Astrocyte of the hippocampus (primary cell): ENCODE measurements at regions not wholly inside any gene's neighbourhood (a gene's known extent, or its start where the extent isn't known, plus 50 kb on each side); places are given as distances from the start of the nearest gene placed in this dataset.

ENCODE experiments used
- DNase-seq: peaks from one replicate; pipeline ENCODE4 v3.0.0; 2011; ENCODE audit warnings: low read depth, low spot score

- DNase-seq = peak; percentile 83
Observed at GRCh38 chr9:32886021-32886420, 102.7 kb downstream of the TMEM215 start.

- DNase-seq = peak; percentile 6
Observed at GRCh38 chr9:32894485-32894884, 106.9 kb downstream of the APTX start.

- no peak for DNase-seq
Observed at GRCh38 chr9:32899181-32899580, 102.2 kb downstream of the APTX start.

- DNase-seq = no peak
Observed at GRCh38 chr9:32899761-32900160, 101.7 kb downstream of the APTX start.

GRCh38 chr9:32906213-32906612 lies 95.2 kb downstream of the APTX start:
- no peak for DNase-seq

GRCh38 chr9:32915802-32916201 lies 85.6 kb downstream of the APTX start:
- DNase-seq = no peak

GRCh38 chr9:32918628-32919027 lies 82.8 kb downstream of the APTX start:
- no peak for DNase-seq
